Activated naive CD8-positive, alpha-beta T cell (primary cell): ENCODE measurements at regions not wholly inside any gene's neighbourhood (a gene's known extent, or its start where the extent isn't known, plus 50 kb on each side); places are given as distances from the start of the nearest gene placed in this dataset.

Experiments used
- H3K27ac Mint-ChIP-seq: one replicate; pipeline ENCODE4 v1.8.0; 2021; ENCODE audit warnings: mixed read lengths
- H3K27me3 Mint-ChIP-seq: one replicate; pipeline ENCODE4 v1.8.0; 2021; ENCODE audit warnings: mixed read lengths
- H3K36me3 Mint-ChIP-seq: one replicate; pipeline ENCODE4 v1.8.0; 2021; ENCODE audit warnings: mixed read lengths
- H3K4me1 Mint-ChIP-seq: one replicate; pipeline ENCODE4 v1.8.0; 2021; ENCODE audit warnings: low read depth, mixed read lengths
- H3K4me3 Mint-ChIP-seq: one replicate; pipeline ENCODE4 v1.8.0; 2021; ENCODE audit warnings: mild to moderate bottlenecking, mixed read lengths
- H3K9me3 Mint-ChIP-seq: one replicate; pipeline ENCODE4 v1.8.0; 2021; ENCODE audit warnings: low read depth, mixed read lengths

- H3K4me3 Mint-ChIP-seq, result no peak overlapping the region
- H3K9me3 Mint-ChIP-seq, result no peaks in the 10 kb centered on the region
- no peak overlapping the region for H3K27ac Mint-ChIP-seq
- no peaks in the 10 kb centered on the region for H3K36me3 Mint-ChIP-seq
- H3K27me3 Mint-ChIP-seq, result no peaks in the 10 kb centered on the region
- H3K4me1 Mint-ChIP-seq, result no peaks in the 10 kb centered on the region
Measured at GRCh38 chr13:89678466-89679121, 1668.9 kb upstream of the MIR17HG start.

GRCh38 chr13:89684896-89685295 lies 1662.6 kb upstream of the MIR17HG start:
- no peaks in the 10 kb centered on the region for H3K4me1 Mint-ChIP-seq
- H3K27ac Mint-ChIP-seq, result no peak overlapping the region
- no peaks in the 10 kb centered on the region for H3K36me3 Mint-ChIP-seq
- peaks cover 4% of the 10 kb centered on the region for H3K9me3 Mint-ChIP-seq
- no peaks in the 10 kb centered on the region for H3K27me3 Mint-ChIP-seq
- H3K4me3 Mint-ChIP-seq, result no peak overlapping the region

- H3K4me1 Mint-ChIP-seq, result no peaks in the 10 kb centered on the region
- H3K27me3 Mint-ChIP-seq, result no peaks in the 10 kb centered on the region
- H3K9me3 Mint-ChIP-seq, result peaks cover 4% of the 10 kb centered on the region
- H3K27ac Mint-ChIP-seq, result no peak overlapping the region
- no peak overlapping the region for H3K4me3 Mint-ChIP-seq
- no peaks in the 10 kb centered on the region for H3K36me3 Mint-ChIP-seq
Measured at GRCh38 chr13:89686171-89686570, 1661.3 kb upstream of the MIR17HG start.

- no peaks in the 10 kb centered on the region for H3K27me3 Mint-ChIP-seq
- H3K4me1 Mint-ChIP-seq, result no peaks in the 10 kb centered on the region
- no peak overlapping the region for H3K4me3 Mint-ChIP-seq
- no peak overlapping the region for H3K27ac Mint-ChIP-seq
- H3K9me3 Mint-ChIP-seq, result peaks cover 4% of the 10 kb centered on the region
- no peaks in the 10 kb centered on the region for H3K36me3 Mint-ChIP-seq
Measured at GRCh38 chr13:89687066-89687465, 1660.4 kb upstream of the MIR17HG start.

GRCh38 chr13:89688918-89689317 lies 1658.6 kb upstream of the MIR17HG start:
- Mint-ChIP-seq H3K9me3 (peaks cover 4% of the 10 kb centered on the region), H3K4me3 (no peak overlapping the region), H3K27me3 (no peaks in the 10 kb centered on the region), H3K4me1 (no peaks in the 10 kb centered on the region), H3K27ac (no peak overlapping the region), H3K36me3 (no peaks in the 10 kb centered on the region)

GRCh38 chr13:89694451-89694850 lies 1653.0 kb upstream of the MIR17HG start:
- Mint-ChIP-seq H3K9me3 (no peaks in the 10 kb centered on the region), H3K4me3 (no peak overlapping the region), H3K27me3 (no peaks in the 10 kb centered on the region)

GRCh38 chr13:89695343-89696257 lies 1651.9 kb upstream of the MIR17HG start:
- no peaks in the 10 kb centered on the region for H3K36me3 Mint-ChIP-seq
- no peak overlapping the region for H3K4me3 Mint-ChIP-seq
- H3K9me3 Mint-ChIP-seq, result no peaks in the 10 kb centered on the region
- no peaks in the 10 kb centered on the region for H3K4me1 Mint-ChIP-seq
- H3K27me3 Mint-ChIP-seq, result no peaks in the 10 kb centered on the region
- no peak overlapping the region for H3K27ac Mint-ChIP-seq

More at GRCh38 chr13:89694451-89694850, 1653.0 kb upstream of the MIR17HG start:
- H3K4me1 Mint-ChIP-seq, result no peaks in the 10 kb centered on the region
- no peak overlapping the region for H3K27ac Mint-ChIP-seq
- H3K36me3 Mint-ChIP-seq, result no peaks in the 10 kb centered on the region

- Mint-ChIP-seq H3K27ac (no peak overlapping the region), H3K4me1 (no peaks in the 10 kb centered on the region), H3K36me3 (no peaks in the 10 kb centered on the region), H3K9me3 (peaks cover 6% of the 10 kb centered on the region), H3K27me3 (no peaks in the 10 kb centered on the region), H3K4me3 (no peak overlapping the region)
Measured at GRCh38 chr13:89701913-89702312, 1645.6 kb upstream of the MIR17HG start.

- H3K9me3 Mint-ChIP-seq, result peaks cover 6% of the 10 kb centered on the region
- H3K4me3 Mint-ChIP-seq, result no peak overlapping the region
- no peaks in the 10 kb centered on the region for H3K36me3 Mint-ChIP-seq
Measured at GRCh38 chr13:89704040-89704439, 1643.4 kb upstream of the MIR17HG start.

GRCh38 chr13:89708013-89708412 lies 1639.5 kb upstream of the MIR17HG start:
- H3K4me3 Mint-ChIP-seq, result no peak overlapping the region
- H3K27me3 Mint-ChIP-seq, result no peaks in the 10 kb centered on the region
- H3K36me3 Mint-ChIP-seq, result no peaks in the 10 kb centered on the region
- no peaks in the 10 kb centered on the region for H3K4me1 Mint-ChIP-seq
- H3K9me3 Mint-ChIP-seq, result peaks cover 6% of the 10 kb centered on the region
- no peak overlapping the region for H3K27ac Mint-ChIP-seq

More at GRCh38 chr13:89704040-89704439, 1643.4 kb upstream of the MIR17HG start:
- Mint-ChIP-seq H3K27ac (no peak overlapping the region), H3K4me1 (no peaks in the 10 kb centered on the region), H3K27me3 (no peaks in the 10 kb centered on the region)

- no peak overlapping the region for H3K4me3 Mint-ChIP-seq
- H3K27ac Mint-ChIP-seq, result no peak overlapping the region
- peaks cover 18% of the 10 kb centered on the region for H3K9me3 Mint-ChIP-seq
- no peaks in the 10 kb centered on the region for H3K4me1 Mint-ChIP-seq
- H3K27me3 Mint-ChIP-seq, result no peaks in the 10 kb centered on the region
- H3K36me3 Mint-ChIP-seq, result no peaks in the 10 kb centered on the region
Measured at GRCh38 chr13:89721216-89721615, 1626.3 kb upstream of the MIR17HG start.

- no peak overlapping the region for H3K4me3 Mint-ChIP-seq
- no peaks in the 10 kb centered on the region for H3K4me1 Mint-ChIP-seq
- H3K9me3 Mint-ChIP-seq, result peaks cover 9% of the 10 kb centered on the region
- no peaks in the 10 kb centered on the region for H3K27me3 Mint-ChIP-seq
- H3K27ac Mint-ChIP-seq, result no peak overlapping the region
- no peaks in the 10 kb centered on the region for H3K36me3 Mint-ChIP-seq
Measured at GRCh38 chr13:89726690-89727435, 1620.6 kb upstream of the MIR17HG start.

- no peaks in the 10 kb centered on the region for H3K4me1 Mint-ChIP-seq
- no peak overlapping the region for H3K4me3 Mint-ChIP-seq
- no peak overlapping the region for H3K27ac Mint-ChIP-seq
- no peaks in the 10 kb centered on the region for H3K27me3 Mint-ChIP-seq
- H3K36me3 Mint-ChIP-seq, result no peaks in the 10 kb centered on the region
- peaks cover 8% of the 10 kb centered on the region for H3K9me3 Mint-ChIP-seq
Measured at GRCh38 chr13:89733829-89734228, 1613.7 kb upstream of the MIR17HG start.

GRCh38 chr13:89737051-89737450 lies 1610.4 kb upstream of the MIR17HG start:
- Mint-ChIP-seq H3K4me1 (no peaks in the 10 kb centered on the region), H3K27me3 (no peaks in the 10 kb centered on the region), H3K36me3 (no peaks in the 10 kb centered on the region), H3K9me3 (peaks cover 8% of the 10 kb centered on the region), H3K27ac (no peak overlapping the region), H3K4me3 (no peak overlapping the region)

GRCh38 chr13:89738072-89738471 lies 1609.4 kb upstream of the MIR17HG start:
- H3K4me3 Mint-ChIP-seq, result no peak overlapping the region
- H3K4me1 Mint-ChIP-seq, result no peaks in the 10 kb centered on the region
- no peak overlapping the region for H3K27ac Mint-ChIP-seq
- peaks cover 8% of the 10 kb centered on the region for H3K9me3 Mint-ChIP-seq
- no peaks in the 10 kb centered on the region for H3K27me3 Mint-ChIP-seq
- no peaks in the 10 kb centered on the region for H3K36me3 Mint-ChIP-seq
